K562 (cell line): ENCODE measurements at regions not wholly inside any gene's neighbourhood (a gene's known extent, or its start where the extent isn't known, plus 50 kb on each side); places are given as distances from the start of the nearest gene placed in this dataset.

Source experiments
- ATAC-seq: fragments of 200-7000 bp; cut with Tn5 transposase; 3 replicates; pipeline ENCODE4 v1.9.1; 2020; ENCODE audit warnings: moderate library complexity
- BruUV-seq: library from RNA; stranded (reverse); fragments of 400-500 nt; replicated peaks from 2 replicates; lab custom pipeline; 2021; lab: Mats Ljungman, UMichigan
- CTCF ChIA-PET: fragments of 300-600 bp; formaldehyde crosslinking; extraction: SDS; loops from one replicate; lab custom pipeline; 2021; ENCODE audit warnings: low intra/inter-chr PET ratio; lab: Yijun Ruan, JAX
- POLR2A ChIA-PET: fragments of 300-600, 350-650 bp; sonication (Branson Sonifier 250); formaldehyde crosslinking; extraction: SDS; loops from one replicate; lab custom pipeline; 2021; ENCODE audit warnings: antibody characterized with exemption, inconsistent platforms; lab: Yijun Ruan, JAX
- DNase-seq, 4 experiments: peaks; one replicate each; pipeline versions ENCODE4 v3.0.0 to v3.0.0-alpha.2; 2011 to 2018; ENCODE audit warnings: low spot score in 3 of 4, mixed read lengths in 3 of 4; ENCODE audit errors: extremely low read depth in 1 of 4
- FAIRE-seq: peaks from 2 replicates; lab custom pipeline; 2011; peaks lifted over from hg19 to GRCh38; lab: Jason Lieb, UNC
- H2AFZ ChIP-seq: 2 replicates; pipeline ENCODE4 v1.6.0; 2011; ENCODE audit warnings: low read depth, low read length, control low read depth, inconsistent platforms
- H3K27ac ChIP-seq: fragments of 200-600 bp; 3 replicates; pipeline ENCODE4 v1.8.0; 2011; ENCODE audit warnings: low read depth, mild to moderate bottlenecking, control low read depth, inconsistent platforms, low read length, moderate library complexity, mixed read lengths; ENCODE audit errors: extremely low read depth
- H3K27me3 ChIP-seq, 2 experiments: fragments of 300-600 bp in 1 of 2; 2 replicates in 1 of 2; 3 replicates in 1 of 2; pipeline versions ENCODE4 v1.6.0 to v1.8.0; 2011; ENCODE audit warnings: inconsistent platforms in 2 of 2, low read length in 2 of 2, mild to moderate bottlenecking in 1 of 2, mixed read lengths in 1 of 2, moderate library complexity in 1 of 2; ENCODE audit not compliant: control insufficient read depth in 2 of 2, insufficient read depth in 2 of 2
- H3K36me3 ChIP-seq: fragments of 300-600 bp; 3 replicates; pipeline ENCODE4 v1.8.0; 2011; ENCODE audit warnings: mild to moderate bottlenecking, low read length, inconsistent platforms; ENCODE audit not compliant: control insufficient read depth, insufficient read depth
- H3K4me1 ChIP-seq, 2 experiments: fragments of 200-600 bp in 1 of 2; replicated peaks in 1 of 2; 2 replicates in 1 of 2; 3 replicates in 1 of 2; pipeline versions ENCODE4 v1.5.1 to v1.8.0; 2011; ENCODE audit warnings: inconsistent platforms in 2 of 2, low read length in 2 of 2, mild to moderate bottlenecking in 1 of 2, mixed read lengths in 1 of 2, moderate library complexity in 1 of 2; ENCODE audit not compliant: control insufficient read depth in 2 of 2, insufficient read depth in 2 of 2
- H3K4me2 ChIP-seq: 2 replicates; pipeline ENCODE4 v1.6.1; 2011; ENCODE audit warnings: low read length, control low read depth, inconsistent platforms, mixed read lengths; ENCODE audit not compliant: insufficient read depth
- H3K4me3 ChIP-seq: fragments of 200-600 bp; sonication (generic), shearing (Covaris generic); 2 replicates; pipeline ENCODE4 v1.5.1; 2016; ENCODE audit warnings: control low read depth, inconsistent platforms
- H3K79me2 ChIP-seq: fragments of 200-600 bp; 3 replicates; pipeline ENCODE4 v1.8.0; 2011; ENCODE audit warnings: low read length, inconsistent platforms; ENCODE audit not compliant: control insufficient read depth, insufficient read depth
- H3K9ac ChIP-seq, 2 experiments: 2 replicates each; pipeline versions ENCODE4 v1.6.0 to v1.6.1; 2011; ENCODE audit warnings: low read depth in 2 of 2, low read length in 2 of 2, control low read depth in 1 of 2, inconsistent platforms in 1 of 2, mild to moderate bottlenecking in 1 of 2, mixed read lengths in 1 of 2; ENCODE audit not compliant: insufficient read depth in 1 of 2
- H3K9me1 ChIP-seq: one replicate; pipeline ENCODE4 v1.6.0; 2011; ENCODE audit warnings: inconsistent platforms, mild to moderate bottlenecking, low read length, moderate library complexity; ENCODE audit not compliant: control insufficient read depth, insufficient read depth
- H3K9me3 ChIP-seq: replicated peaks from 2 replicates; pipeline ENCODE4 v1.5.1; 2011; ENCODE audit warnings: low read depth, low read length, inconsistent platforms; ENCODE audit not compliant: control insufficient read depth, insufficient read depth
- H4K20me1 ChIP-seq: replicated peaks from 2 replicates; pipeline ENCODE4 v1.6.1; 2011; ENCODE audit warnings: low read length, inconsistent platforms, mixed read lengths; ENCODE audit not compliant: control insufficient read depth, insufficient read depth
- FUS ChIP-seq: fragments of 200-400 bp; formaldehyde crosslinking; optimal IDR thresholded peaks from 2 replicates; pipeline ENCODE3; 2017; ENCODE audit warnings: low read depth, low read length
- GTF2B ChIP-seq: IDR thresholded peaks from 2 replicates; pipeline ENCODE4 v1.6.1; 2011; ENCODE audit not compliant: insufficient read length; ENCODE audit errors: extremely low read depth
- HDAC2 ChIP-seq: fragments of 450-650 bp; IDR thresholded peaks from 2 replicates; pipeline ENCODE4 v1.6.1; 2016; ENCODE audit warnings: mild to moderate bottlenecking
- IRF1 ChIP-seq: sonication (generic); formaldehyde crosslinking; IDR thresholded peaks from 2 replicates; pipeline ENCODE4 v1.8.0; 2022; ENCODE audit warnings: missing genetic modification reagents, mild to moderate bottlenecking, borderline replicate concordance
- KAT8 ChIP-seq: fragments of 450-650 bp; IDR thresholded peaks from 2 replicates; pipeline ENCODE4 v1.6.1; 2016; ENCODE audit warnings: low read depth, mild to moderate bottlenecking
- MCM2 ChIP-seq: fragments of 450-650 bp; IDR thresholded peaks from 2 replicates; pipeline ENCODE4 v1.6.1; 2017; ENCODE audit warnings: low read depth, mild to moderate bottlenecking
- MEF2D ChIP-seq: conservative IDR thresholded peaks from 2 replicates; pipeline ENCODE4 v1.6.1; 2016; ENCODE audit warnings: low read depth, missing genetic modification characterization, missing compliant biosample characterization
- MEIS2 ChIP-seq: fragments of 450-650 bp; IDR thresholded peaks from 2 replicates; pipeline ENCODE4 v1.6.1; 2014; ENCODE audit warnings: mild to moderate bottlenecking; ENCODE audit not compliant: partially characterized antibody
- MLX ChIP-seq, 2 experiments: fragments of 450-650 bp in 1 of 2; sonication (generic) in 1 of 2; formaldehyde crosslinking; conservative IDR thresholded peaks; 2 replicates each; pipeline versions ENCODE4 v1.4.0 to v1.8.1; 2020 to 2022; ENCODE audit warnings: mild to moderate bottlenecking in 1 of 2, missing genetic modification reagents in 1 of 2
- NKRF ChIP-seq: fragments of 450-650 bp; IDR thresholded peaks from 2 replicates; pipeline ENCODE4 v1.6.1; 2016; ENCODE audit warnings: borderline replicate concordance
- PPARD ChIP-seq: fragments of 250-450 bp; sonication (Bioruptor Pico); IDR thresholded peaks from 2 replicates; pipeline ENCODE4 v1.8.0; 2022; ENCODE audit warnings: inconsistent platforms, mild to moderate bottlenecking, moderate library complexity
- TAF15 ChIP-seq: fragments of 200-400 bp; formaldehyde crosslinking; IDR thresholded peaks from 2 replicates; pipeline ENCODE4 v1.6.1; 2017; ENCODE audit warnings: mild to moderate bottlenecking, low read depth, low read length, moderate library complexity
- ZFP30 ChIP-seq: fragments of 250-450 bp; sonication (Bioruptor Pico); IDR thresholded peaks from 2 replicates; pipeline ENCODE4 v1.8.0; 2022; ENCODE audit warnings: moderate library complexity, mild to moderate bottlenecking, inconsistent platforms, borderline replicate concordance
- ZFX ChIP-seq: sonication (generic); formaldehyde crosslinking; IDR thresholded peaks from 2 replicates; pipeline ENCODE4 v1.8.0; 2022; ENCODE audit warnings: mild to moderate bottlenecking, missing genetic modification reagents, moderate library complexity
- ZKSCAN1 ChIP-seq: fragments of 150-350 bp; IDR thresholded peaks from 2 replicates; pipeline ENCODE4 v1.6.1; 2016; ENCODE audit warnings: low read depth, low read length
- WGBS: fragments of 100-300 bp; shearing (Covaris generic); methylation state at CpG from one replicate; pipeline ENCODE4 v1.1.6; 2016; ENCODE audit warnings: low coverage, mixed read lengths; ENCODE audit not compliant: insufficient coverage; ENCODE audit errors: missing lambda C conversion rate; 5-methylcytosine and 5-hydroxymethylcytosine counted together
- in situ Hi-C: fragments of 300-500 bp; cut with MboI; formaldehyde crosslinking; loops from 4 replicates; pipeline ENCODE4 v1.15.0; 2018; ENCODE audit warnings: inconsistent platforms, mixed read lengths
- intact Hi-C: fragments of 100-400 bp; cut with micrococcal nuclease; formaldehyde crosslinking; loops from 2 replicates; pipeline ENCODE4 v1.14.2; 2022
- TF ChIP-seq, protein P1 (sequence below): sonication (generic); formaldehyde crosslinking; IDR thresholded peaks from 2 replicates; pipeline ENCODE4 v1.8.0; 2022; ENCODE audit warnings: mild to moderate bottlenecking, low read depth, missing genetic modification reagents

DNA sequence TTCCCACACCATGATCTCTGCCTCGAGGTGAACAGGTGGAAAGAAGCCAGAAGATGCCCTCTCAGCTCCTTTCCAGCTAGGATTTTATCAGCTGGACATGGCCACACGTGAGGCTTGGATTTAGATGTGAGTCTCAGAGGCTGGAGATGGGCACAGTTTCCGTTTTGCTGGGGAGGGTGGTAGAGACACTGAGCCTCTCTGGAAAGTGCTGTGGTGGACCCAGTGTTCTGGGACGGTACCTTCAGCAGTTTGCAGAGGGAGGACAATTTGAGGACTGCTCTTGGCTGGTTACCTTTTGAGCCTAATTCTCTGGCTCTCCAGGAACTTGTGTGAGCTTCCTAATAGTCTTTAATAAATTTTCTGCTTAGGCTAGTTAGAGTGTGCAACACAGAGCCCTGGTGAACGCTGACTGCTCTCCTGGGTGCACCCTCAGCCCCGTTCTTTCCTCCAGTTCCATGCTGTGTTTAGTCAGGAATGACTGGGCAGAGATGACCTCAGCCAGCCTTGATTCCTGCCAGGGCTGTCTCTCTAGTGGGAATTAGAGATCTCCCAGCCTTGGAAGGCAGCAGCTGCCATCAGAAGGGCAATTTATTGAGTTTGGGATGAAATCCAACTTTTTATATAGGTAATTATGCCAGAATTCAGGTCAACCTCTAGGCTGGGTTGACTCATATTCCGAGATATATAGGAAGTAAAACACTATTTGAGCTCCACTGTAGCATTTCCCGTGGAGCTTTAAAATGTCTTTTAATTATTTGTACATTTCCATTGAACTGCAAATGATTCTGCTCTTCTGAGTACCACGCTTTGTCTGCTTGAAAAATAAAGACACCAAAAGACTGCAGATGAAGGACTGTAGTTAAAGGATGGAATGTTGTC, 103.9 kb downstream of the GATA3 start:
- Histone ChIP-seq H3K79me2 (no peaks in the 10 kb centered on the region), H3K36me3 (no peaks in the 10 kb centered on the region), H3K4me3 (no peak overlapping the region), H3K9me3 (no peaks in the 10 kb centered on the region), H3K9ac (no peak overlapping the region), H3K9me1 (no peaks in the 10 kb centered on the region), H3K27me3 (peaks cover 0 to 8% of the 10 kb centered on the region in 2 experiments; a peak in 2 of 5 replicates), H3K27ac (no peak overlapping the region), H3K4me2 (no peak overlapping the region), H2AFZ (no peak overlapping the region), H3K4me1 (no peaks in the 10 kb centered on the region), H4K20me1 (no peaks in the 10 kb centered on the region)
- under 1% methylated on average over 9 of the region's 9 CpGs for WGBS
- CTCF ChIA-PET, result no interaction called here
- TF ChIP-seq MEF2D (tag) (no peak), NKRF (no peak), TAF15 (no peak), MLX (CRISPR knock-in tag; conservative IDR thresholded peaks at IDR 0.05) (no peak), ZFX (CRISPR knock-in tag) (no peak), IRF1 (CRISPR knock-in tag) (no peak), KAT8 (no peak), ZFP30 (CRISPR knock-in tag) (no peak), MEIS2 (no peak), GTF2B (no peak), ZKSCAN1 (no peak), MCM2 (no peak), HDAC2 (no peak), FUS (no peak), PPARD (CRISPR knock-in tag) (no peak)
- TF ChIP-seq, protein P1, sequence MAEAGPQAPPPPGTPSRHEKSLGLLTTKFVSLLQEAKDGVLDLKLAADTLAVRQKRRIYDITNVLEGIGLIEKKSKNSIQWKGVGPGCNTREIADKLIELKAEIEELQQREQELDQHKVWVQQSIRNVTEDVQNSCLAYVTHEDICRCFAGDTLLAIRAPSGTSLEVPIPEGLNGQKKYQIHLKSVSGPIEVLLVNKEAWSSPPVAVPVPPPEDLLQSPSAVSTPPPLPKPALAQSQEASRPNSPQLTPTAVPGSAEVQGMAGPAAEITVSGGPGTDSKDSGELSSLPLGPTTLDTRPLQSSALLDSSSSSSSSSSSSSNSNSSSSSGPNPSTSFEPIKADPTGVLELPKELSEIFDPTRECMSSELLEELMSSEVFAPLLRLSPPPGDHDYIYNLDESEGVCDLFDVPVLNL (CRISPR knock-in tag), result no peak
- POLR2A ChIA-PET, result no interaction called here
- intact Hi-C loops (no loop called here), in situ Hi-C loops (no loop called here)
- FAIRE-seq (no peak), DNase-seq (no peak), ATAC-seq (no peak)
- BruUV-seq, result no TSS peak
